ENCODE measurements at regions not wholly inside any gene's neighbourhood (a gene's known extent, or its start where the extent isn't known, plus 50 kb on each side); places are given as distances from the start of the nearest gene placed in this dataset.

- no peak for DNase-seq (ENCODE audit: low read depth in 2 of 2)
- no peak for TF ChIP-seq CTCF (IDR thresholded peaks at IDR 0.05; ENCODE audit: low read depth, low read length)
Measured at GRCh38 chr5:143534761-143535154, 131.3 kb upstream of the NR3C1 start.

GRCh38 chr5:143533978-143534760 is 130.7 kb upstream of the NR3C1 start:
- TF ChIP-seq CTCF (IDR thresholded peaks at IDR 0.05; ENCODE audit: low read depth, low read length): no peak
- no peak overlapping the region for H3K4me3 ChIP-seq (replicated peaks in 1 of 2; ENCODE audit: low read depth in 2 of 2, low read length in 2 of 2)
- DNase-seq (ENCODE audit: low read depth in 2 of 2): no peak

More at GRCh38 chr5:143534761-143535154, 131.3 kb upstream of the NR3C1 start:
- no peak overlapping the region for H3K4me3 ChIP-seq (replicated peaks in 1 of 2; ENCODE audit: low read depth in 2 of 2, low read length in 2 of 2)

GRCh38 chr5:143533475-143533874 is 130.0 kb upstream of the NR3C1 start:
- no peak for TF ChIP-seq CTCF (IDR thresholded peaks at IDR 0.05; ENCODE audit: low read depth, low read length)
- H3K4me3 ChIP-seq (replicated peaks in 1 of 2; ENCODE audit: low read depth in 2 of 2, low read length in 2 of 2): no peak overlapping the region
- DNase-seq (ENCODE audit: low read depth in 2 of 2): no peak

GRCh38 chr5:143527808-143528207 is 124.3 kb upstream of the NR3C1 start:
- H3K4me3 ChIP-seq (replicated peaks in 1 of 2; ENCODE audit: low read depth in 2 of 2, low read length in 2 of 2): no peak overlapping the region
- peak in 1 of 2 donors; percentile 54 for DNase-seq (ENCODE audit: low read depth in 2 of 2)
- TF ChIP-seq CTCF (IDR thresholded peaks at IDR 0.05; ENCODE audit: low read depth, low read length): no peak

GRCh38 chr5:143525176-143525575 is 121.7 kb upstream of the NR3C1 start:
- TF ChIP-seq CTCF (IDR thresholded peaks at IDR 0.05; ENCODE audit: low read depth, low read length): no peak

GRCh38 chr5:143524338-143524945 is 121.0 kb upstream of the NR3C1 start:
- TF ChIP-seq CTCF (IDR thresholded peaks at IDR 0.05; ENCODE audit: low read depth, low read length): no peak
- no peak for DNase-seq (ENCODE audit: low read depth in 2 of 2)
- H3K4me3 ChIP-seq (replicated peaks in 1 of 2; ENCODE audit: low read depth in 2 of 2, low read length in 2 of 2): no peak overlapping the region

More at GRCh38 chr5:143525176-143525575, 121.7 kb upstream of the NR3C1 start:
- no peak overlapping the region for H3K4me3 ChIP-seq (replicated peaks in 1 of 2; ENCODE audit: low read depth in 2 of 2, low read length in 2 of 2)
- DNase-seq (ENCODE audit: low read depth in 2 of 2): no peak

Measured in cardiac fibroblast (primary cell).